GM12878 (cell line): ENCODE measurements at regions not wholly inside any gene's neighbourhood (a gene's known extent, or its start where the extent isn't known, plus 50 kb on each side); places are given as distances from the start of the nearest gene placed in this dataset.

ENCODE experiments used
- ATAC-seq: fragments of 200-7000 bp; cut with Tn5 transposase; 3 replicates; pipeline ENCODE4 v1.9.1; 2020; ENCODE audit warnings: mild to moderate bottlenecking, moderate library complexity
- BruUV-seq: library from RNA; stranded (reverse); fragments of 400-500 nt; replicated peaks from 2 replicates; lab custom pipeline; 2021; lab: Mats Ljungman, UMichigan
- CTCF ChIA-PET: fragments of 300-600 bp; sonication (Branson Sonifier 250); formaldehyde crosslinking; extraction: SDS; loops from one replicate; lab custom pipeline; 2021; ENCODE audit warnings: inconsistent platforms; lab: Yijun Ruan, JAX
- POLR2A ChIA-PET: fragments of 350-600 bp; formaldehyde crosslinking; extraction: SDS; loops from one replicate; lab custom pipeline; 2021; ENCODE audit warnings: inconsistent platforms; lab: Charles Lee
- RAD21 ChIA-PET: fragments of 300-600 bp; sonication (Branson Sonifier 250); formaldehyde crosslinking; loops from one replicate; lab custom pipeline; 2023; ENCODE audit warnings: antibody characterized with exemption; ENCODE audit not compliant: unreplicated experiment; lab: Charles Lee
- SMC1A ChIA-PET: fragments of 300-600 bp; sonication (Branson Sonifier 250); formaldehyde crosslinking; loops from one replicate; lab custom pipeline; 2023; ENCODE audit not compliant: unreplicated experiment, uncharacterized antibody; lab: Charles Lee
- DNase-seq: peaks from one replicate; pipeline ENCODE4 v3.0.0-alpha.2; 2011; ENCODE audit warnings: low read depth, low spot score
- FAIRE-seq: peaks from 3 replicates; lab custom pipeline; 2011; peaks lifted over from hg19 to GRCh38; lab: Jason Lieb, UNC
- H2AFZ ChIP-seq: 2 replicates; pipeline ENCODE4 v1.6.0; 2011; ENCODE audit warnings: low read depth, low read length, control low read depth; ENCODE audit not compliant: control insufficient read depth
- H3K27ac ChIP-seq: 2 replicates; pipeline ENCODE4 v1.5.1; 2011; ENCODE audit warnings: control low read depth; ENCODE audit not compliant: control insufficient read depth, insufficient read depth
- H3K27me3 ChIP-seq, 2 experiments: replicated peaks in 1 of 2; 2 replicates each; pipeline versions ENCODE4 v1.6.0 to v1.6.1; 2011; ENCODE audit warnings: low read length in 1 of 2; ENCODE audit not compliant: control insufficient read depth in 2 of 2, insufficient read depth in 2 of 2
- H3K36me3 ChIP-seq, 2 experiments: 2 replicates each; pipeline ENCODE4 v1.5.1; 2011; ENCODE audit warnings: low read length in 1 of 2; ENCODE audit not compliant: control insufficient read depth in 2 of 2, insufficient read depth in 2 of 2
- H3K4me1 ChIP-seq: 2 replicates; pipeline ENCODE4 v1.6.1; 2011; ENCODE audit warnings: mild to moderate bottlenecking, low read length, moderate library complexity, mixed read lengths; ENCODE audit not compliant: control insufficient read depth, insufficient read depth
- H3K4me2 ChIP-seq: 2 replicates; pipeline ENCODE4 v1.6.0; 2011; ENCODE audit warnings: control low read depth; ENCODE audit not compliant: control insufficient read depth, insufficient read depth
- H3K4me3 ChIP-seq: fragments of 200-600 bp; sonication (generic); 2 replicates; pipeline ENCODE4 v1.5.1; 2016
- H3K79me2 ChIP-seq: 2 replicates; pipeline ENCODE4 v1.6.0; 2011; ENCODE audit warnings: low read length; ENCODE audit not compliant: control insufficient read depth, insufficient read depth
- H3K9ac ChIP-seq: 2 replicates; pipeline ENCODE4 v1.8.0; 2011; ENCODE audit warnings: low read length, control low read depth, mixed read lengths; ENCODE audit not compliant: control insufficient read depth, insufficient read depth
- H3K9me3 ChIP-seq: replicated peaks from 3 replicates; pipeline ENCODE4 v1.5.1; 2011; ENCODE audit warnings: mild to moderate bottlenecking, low read length; ENCODE audit not compliant: control insufficient read depth, insufficient read depth
- H4K20me1 ChIP-seq: 2 replicates; pipeline ENCODE4 v1.6.0; 2011; ENCODE audit not compliant: control insufficient read depth, insufficient read depth
- BRCA1 ChIP-seq: IDR thresholded peaks from 2 replicates; pipeline ENCODE4 v1.6.1; 2011; ENCODE audit warnings: low read depth, low read length, improper control_type of control experiment
- CTCF ChIP-seq, 3 experiments: IDR thresholded peaks in 2 of 3; conservative IDR thresholded peaks in 1 of 3; 2 replicates each; pipeline ENCODE4 v1.5.1; 2011; ENCODE audit warnings: low read depth in 3 of 3, low read length in 3 of 3, mild to moderate bottlenecking in 3 of 3, control low read depth in 2 of 3, moderate library complexity in 2 of 3, inconsistent platforms in 1 of 3, mixed read lengths in 1 of 3; ENCODE audit not compliant: control insufficient read depth in 2 of 3, insufficient read depth in 1 of 3; ENCODE audit errors: extremely low read depth in 1 of 3
- EP300 ChIP-seq, 2 experiments: fragments of 150-350 bp in 1 of 2; IDR thresholded peaks; 2 replicates each; pipeline ENCODE4 v1.6.1; 2011 to 2012; ENCODE audit warnings: low read depth in 2 of 2, low read length in 2 of 2, borderline replicate concordance in 1 of 2, improper control_type of control experiment in 1 of 2, inconsistent platforms in 1 of 2; ENCODE audit not compliant: control insufficient read depth in 1 of 2
- EZH2 ChIP-seq: IDR thresholded peaks from 2 replicates; pipeline ENCODE4 v1.6.1; 2012; ENCODE audit warnings: low read depth, mild to moderate bottlenecking, control low read depth, inconsistent platforms, low read length, borderline replicate concordance; ENCODE audit not compliant: control insufficient read depth
- IKZF1 ChIP-seq: fragments of 450-650 bp; conservative IDR thresholded peaks from 2 replicates; pipeline ENCODE4 v1.6.1; 2017; ENCODE audit warnings: antibody characterized with exemption, mild to moderate bottlenecking
- MYC ChIP-seq: IDR thresholded peaks from 2 replicates; pipeline ENCODE4 v1.6.1; 2011; ENCODE audit warnings: mild to moderate bottlenecking, low read length, moderate library complexity, inconsistent platforms; ENCODE audit not compliant: insufficient read depth, insufficient replicate concordance, insufficient read length, severe bottlenecking
- NFYA ChIP-seq: IDR thresholded peaks from 2 replicates; pipeline ENCODE4 v1.6.1; 2011; ENCODE audit warnings: low read depth, mild to moderate bottlenecking, low read length, improper control_type of control experiment, borderline replicate concordance
- WGBS: methylation state at CpG from one replicate; pipeline ENCODE4 v1.1.6; 2016; ENCODE audit warnings: low lambda C conversion rate; ENCODE audit not compliant: insufficient replicate concordance, insufficient coverage; ENCODE audit errors: missing lambda C conversion rate; 5-methylcytosine and 5-hydroxymethylcytosine counted together
- in situ Hi-C: fragments of 300-500 bp; cut with MboI; formaldehyde crosslinking; loops from 9 replicates; pipeline ENCODE4 v1.14.3; 2018; ENCODE audit warnings: mixed read lengths
- intact Hi-C: fragments of 100-400 bp; cut with micrococcal nuclease; formaldehyde crosslinking; loops from one replicate; pipeline ENCODE4 v1.14.2; 2022; ENCODE audit not compliant: unreplicated experiment

- Histone ChIP-seq H4K20me1 (no peaks in the 10 kb centered on the region), H3K27me3 (no peaks in the 10 kb centered on the region), H2AFZ (no peak overlapping the region)
- SMC1A ChIA-PET = interaction anchor here (1.6 kb wide), 1 partner anchor 17 kb away, joined by 3 read pairs; no protein-coding TSS in a partner anchor
- FAIRE-seq = no peak
- RAD21 ChIA-PET = no interaction called here
- TF ChIP-seq EZH2 = no peak
- TF ChIP-seq CTCF (IDR thresholded peaks at IDR 0.05 in 2 of 3, conservative IDR thresholded peaks at IDR 0.05 in 1 of 3; ENCODE audit: control insufficient read depth in 2 of 3, extremely low read depth in 1 of 3, insufficient read depth in 1 of 3, low read depth in 3 of 3, low read length in 3 of 3) = peak in 1 of 3 experiments; percentile 14; a peak in 1 of 6 replicates
- TF ChIP-seq BRCA1 = no peak
- TF ChIP-seq MYC = no peak
- TF ChIP-seq NFYA = no peak
- no peak for TF ChIP-seq IKZF1
- no peak for TF ChIP-seq EP300 (IDR thresholded peaks at IDR 0.05; ENCODE audit: borderline replicate concordance in 1 of 2, control insufficient read depth in 1 of 2, low read depth in 2 of 2, low read length in 2 of 2)
- TF ChIP-seq, all 136 proteins: peak for 1
- in situ Hi-C loops = no loop called here
- intact Hi-C loops = no loop called here
- ATAC-seq = peak; percentile 69
- H3K9me3 ChIP-seq = no peaks in the 10 kb centered on the region
- no peaks in the 10 kb centered on the region for H3K4me1 ChIP-seq
- no peaks in the 10 kb centered on the region for H3K79me2 ChIP-seq
- H3K4me2 ChIP-seq = no peak overlapping the region
- H3K9ac ChIP-seq = no peak overlapping the region
- H3K36me3 ChIP-seq = no peaks in the 10 kb centered on the region
- POLR2A ChIA-PET = no interaction called here
- no peak overlapping the region for H3K4me3 ChIP-seq
- no peak for DNase-seq
- no peak overlapping the region for H3K27ac ChIP-seq
- WGBS = 8% methylated on average over 1 of the region's 1 CpG
- BruUV-seq = no TSS peak
- CTCF ChIA-PET = no interaction called here
These were observed 245.7 kb downstream of the CCSER2 start for GRCh38 chr10:84574102-84574501.
